ENCODE measurements at regions not wholly inside any gene's neighbourhood (a gene's known extent, or its start where the extent isn't known, plus 50 kb on each side); places are given as distances from the start of the nearest gene placed in this dataset.

DNA sequence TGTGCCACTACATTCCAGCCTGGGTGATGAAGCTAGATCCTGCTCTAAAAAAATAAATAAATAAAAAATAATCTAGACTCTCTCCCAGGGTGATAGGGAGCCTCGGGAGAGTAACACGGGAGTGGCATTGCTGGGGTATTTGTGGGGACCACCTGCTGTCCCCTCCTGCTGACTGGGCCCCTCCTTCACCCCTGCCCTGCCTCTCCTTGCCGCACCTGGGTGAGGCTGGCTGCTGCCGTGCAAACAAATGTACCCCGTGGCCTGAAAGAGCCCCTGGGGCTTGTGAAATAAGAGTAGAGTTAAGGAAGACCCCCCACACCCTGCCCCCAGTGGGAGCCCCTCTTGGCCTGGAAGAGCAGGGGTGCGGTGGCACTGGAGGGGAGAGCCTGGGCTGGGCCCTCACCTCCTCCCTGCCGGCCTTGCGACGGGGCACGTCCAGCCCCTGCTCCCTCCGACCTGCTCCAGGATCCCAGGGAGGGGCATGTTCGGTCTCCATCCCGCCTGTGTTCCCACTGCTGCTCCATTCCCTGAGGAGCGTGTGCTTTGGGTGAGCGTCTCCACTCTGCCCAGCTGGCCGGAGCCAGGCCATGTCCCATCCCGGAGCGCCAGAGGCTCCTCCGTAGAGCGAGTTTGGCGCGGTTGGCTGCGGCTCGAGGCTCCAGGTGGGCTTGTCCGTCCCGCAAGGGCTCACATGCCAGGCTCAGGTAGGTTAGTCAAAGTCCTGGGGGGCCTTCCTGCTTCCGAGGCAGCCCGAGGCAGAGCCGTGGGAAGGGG, 75.0 kb upstream of the RNU6ATAC start:
- 65 to 83% methylated on average over 29 of the region's 29 CpGs for WGBS, 2 donors
- Histone ChIP-seq H3K9me3 (no peaks in the 10 kb centered on the region), H3K36me3 (no peaks in the 10 kb centered on the region), H3K27ac (no peak overlapping the region), H3K4me1 (no peaks in the 10 kb centered on the region), H3K27me3 (peaks cover 0 to 51% (median 9%) of the 10 kb centered on the region in 3 donors), H3K4me3 (no peak overlapping the region)
- no peak for DNase-seq
- intact Hi-C loops (cut with DNase I): no loop called here
- TF ChIP-seq, protein P1, sequence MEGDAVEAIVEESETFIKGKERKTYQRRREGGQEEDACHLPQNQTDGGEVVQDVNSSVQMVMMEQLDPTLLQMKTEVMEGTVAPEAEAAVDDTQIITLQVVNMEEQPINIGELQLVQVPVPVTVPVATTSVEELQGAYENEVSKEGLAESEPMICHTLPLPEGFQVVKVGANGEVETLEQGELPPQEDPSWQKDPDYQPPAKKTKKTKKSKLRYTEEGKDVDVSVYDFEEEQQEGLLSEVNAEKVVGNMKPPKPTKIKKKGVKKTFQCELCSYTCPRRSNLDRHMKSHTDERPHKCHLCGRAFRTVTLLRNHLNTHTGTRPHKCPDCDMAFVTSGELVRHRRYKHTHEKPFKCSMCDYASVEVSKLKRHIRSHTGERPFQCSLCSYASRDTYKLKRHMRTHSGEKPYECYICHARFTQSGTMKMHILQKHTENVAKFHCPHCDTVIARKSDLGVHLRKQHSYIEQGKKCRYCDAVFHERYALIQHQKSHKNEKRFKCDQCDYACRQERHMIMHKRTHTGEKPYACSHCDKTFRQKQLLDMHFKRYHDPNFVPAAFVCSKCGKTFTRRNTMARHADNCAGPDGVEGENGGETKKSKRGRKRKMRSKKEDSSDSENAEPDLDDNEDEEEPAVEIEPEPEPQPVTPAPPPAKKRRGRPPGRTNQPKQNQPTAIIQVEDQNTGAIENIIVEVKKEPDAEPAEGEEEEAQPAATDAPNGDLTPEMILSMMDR (IDR thresholded peaks at IDR 0.05): no peak
- TF ChIP-seq EP300 (IDR thresholded peaks at IDR 0.05) (no peak), POLR2AphosphoS5 (IDR thresholded peaks at IDR 0.05) (no peak), POLR2A (IDR thresholded peaks at IDR 0.05) (no peak)

DNA sequence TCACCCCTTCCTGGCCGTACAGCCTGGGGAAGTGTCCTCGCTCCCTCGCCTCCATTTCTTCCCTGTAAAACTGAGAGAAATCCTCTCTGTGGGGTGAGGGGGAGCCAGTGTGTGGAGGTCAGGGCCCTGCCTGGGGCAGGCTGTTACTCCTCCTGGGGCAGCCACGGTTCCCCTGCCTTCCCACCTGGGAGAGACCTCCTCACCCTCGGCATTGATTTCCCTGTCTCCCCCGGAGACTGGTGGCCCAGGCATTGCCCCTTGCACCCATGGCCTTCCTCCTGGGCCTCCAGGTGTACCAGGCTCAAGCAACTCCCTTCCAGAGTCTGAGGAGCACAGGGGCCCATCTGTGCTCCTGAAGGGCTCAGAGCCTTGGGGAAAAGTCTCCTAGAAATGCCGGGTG, 75.6 kb upstream of the RNU6ATAC start:
- DNase-seq: no peak
- TF ChIP-seq POLR2A (IDR thresholded peaks at IDR 0.05) (no peak), EP300 (IDR thresholded peaks at IDR 0.05) (no peak), POLR2AphosphoS5 (IDR thresholded peaks at IDR 0.05) (no peak)
- TF ChIP-seq, protein P1 (IDR thresholded peaks at IDR 0.05): no peak
- Histone ChIP-seq H3K9me3 (no peaks in the 10 kb centered on the region), H3K4me1 (no peaks in the 10 kb centered on the region), H3K27ac (no peak overlapping the region), H3K36me3 (no peaks in the 10 kb centered on the region), H3K27me3 (peaks cover 0 to 53% (median 9%) of the 10 kb centered on the region in 3 donors), H3K4me3 (no peak overlapping the region)
- WGBS, 2 donors: 74 to 75% methylated on average over 7 of the region's 7 CpGs
- intact Hi-C loops (cut with DNase I): no loop called here

DNA sequence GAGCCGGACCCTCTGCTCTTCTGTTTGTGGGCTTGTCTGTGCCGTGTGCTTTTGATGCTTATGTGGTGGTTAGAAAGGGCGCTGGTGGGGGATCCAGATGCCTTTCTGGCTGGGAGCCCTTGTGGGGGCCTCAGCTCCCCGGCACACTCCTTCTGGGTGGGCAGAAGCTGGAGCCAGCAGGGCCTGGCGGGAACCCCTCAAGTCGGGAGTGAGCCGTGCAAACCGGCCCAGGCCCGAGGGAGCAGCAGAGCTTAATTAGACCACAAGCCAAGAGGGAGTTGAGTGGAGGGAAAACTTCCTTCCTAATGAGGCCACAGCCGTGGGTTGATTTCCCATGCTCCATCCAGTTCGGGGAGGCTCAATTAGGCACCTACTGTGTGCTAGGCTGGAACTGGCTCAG, 76.0 kb upstream of the RNU6ATAC start:
- H3K27me3 ChIP-seq: peaks cover 0 to 56% (median 9%) of the 10 kb centered on the region in 3 donors
- 36 to 59% methylated on average over 11 of the region's 11 CpGs for WGBS, 2 donors
- DNase-seq: no peak
- no peaks in the 10 kb centered on the region for H3K36me3 ChIP-seq
- no peaks in the 10 kb centered on the region for H3K9me3 ChIP-seq
- no peak overlapping the region for H3K27ac ChIP-seq
- intact Hi-C loops (cut with DNase I): no loop called here
- TF ChIP-seq EP300 (IDR thresholded peaks at IDR 0.05) (no peak), POLR2A (IDR thresholded peaks at IDR 0.05) (no peak), POLR2AphosphoS5 (IDR thresholded peaks at IDR 0.05) (no peak)
- TF ChIP-seq, protein P1 (IDR thresholded peaks at IDR 0.05): no peak
- H3K4me3 ChIP-seq: no peak overlapping the region
- H3K4me1 ChIP-seq: no peaks in the 10 kb centered on the region

DNA sequence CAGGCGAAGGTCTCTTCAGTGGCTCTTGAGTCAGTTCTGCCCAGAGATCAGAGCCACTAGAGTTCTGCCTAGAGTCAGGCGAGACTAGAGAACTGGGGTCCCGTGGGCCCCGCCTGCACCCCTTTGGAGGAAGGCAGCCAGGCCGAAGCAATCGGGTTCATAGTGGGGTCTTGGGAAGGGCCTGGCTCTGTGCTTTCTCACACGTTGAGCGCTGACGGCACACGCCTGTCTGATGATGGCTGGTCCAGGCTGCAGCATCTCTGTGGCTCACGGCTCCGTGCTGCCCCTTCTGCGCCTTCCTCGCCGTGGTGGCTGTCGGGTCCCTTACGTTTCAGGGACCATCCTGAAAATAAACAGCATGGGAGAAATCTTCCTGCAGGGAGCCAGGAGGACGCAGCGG, 78.3 kb upstream of the RNU6ATAC start:
- no peaks in the 10 kb centered on the region for H3K9me3 ChIP-seq
- WGBS, 2 donors: 84 to 87% methylated on average over 19 of the region's 19 CpGs
- no peak for TF ChIP-seq EP300 (IDR thresholded peaks at IDR 0.05)
- TF ChIP-seq, protein P1 (IDR thresholded peaks at IDR 0.05): no peak
- peaks cover 0 to 51% (median 9%) of the 10 kb centered on the region in 3 donors for H3K27me3 ChIP-seq
- H3K4me1 ChIP-seq: no peaks in the 10 kb centered on the region
- intact Hi-C loops (cut with DNase I): no loop called here
- no peak for DNase-seq
- no peaks in the 10 kb centered on the region for H3K36me3 ChIP-seq
- no peak overlapping the region for H3K4me3 ChIP-seq
- H3K27ac ChIP-seq: no peak overlapping the region

All from sigmoid colon (tissue), 6 donors.